ENCODE measurements at regions not wholly inside any gene's neighbourhood (a gene's known extent, or its start where the extent isn't known, plus 50 kb on each side); places are given as distances from the start of the nearest gene placed in this dataset.
"Not testable (repeated sequence)": the region's sequence is repeated elsewhere in the genome, so short reads cannot be mapped to it uniquely, and the experiment has no call there.

DNA sequence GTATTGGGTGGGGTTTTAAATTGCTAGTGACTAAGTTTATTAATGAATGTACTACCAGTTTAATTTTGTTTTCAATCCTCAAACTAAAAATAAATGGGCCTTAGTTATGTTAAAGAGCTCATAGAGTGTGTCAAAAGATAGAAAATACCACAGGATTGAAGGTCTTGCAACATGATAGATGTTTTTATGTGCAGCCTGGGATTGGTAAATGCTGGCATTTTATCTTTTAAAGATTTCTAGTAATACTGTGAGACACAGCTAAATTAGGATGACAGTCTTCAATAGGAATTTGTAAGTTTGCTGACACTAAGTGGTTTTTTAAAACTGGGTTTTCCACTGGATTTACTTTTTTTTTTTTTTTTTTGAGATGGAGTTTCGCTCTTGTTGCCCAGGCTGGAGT is 122.3 kb downstream of the HAUS1 start:
- WGBS, 2 donors, result 93 to 95% methylated on average over 1 of the region's 1 CpG
- Histone ChIP-seq H3K36me3 (no peaks in the 10 kb centered on the region), H3K27ac (no peak overlapping the region), H3K4me3 (replicated peaks in 1 of 3) (no peak overlapping the region), H3K4me1 (peaks cover 4 to 14% of the 10 kb centered on the region in 2 donors), H3K9me3 (no peaks in the 10 kb centered on the region), H3K27me3 (no peaks in the 10 kb centered on the region)
- no peak for DNase-seq
- TF ChIP-seq, protein P1, sequence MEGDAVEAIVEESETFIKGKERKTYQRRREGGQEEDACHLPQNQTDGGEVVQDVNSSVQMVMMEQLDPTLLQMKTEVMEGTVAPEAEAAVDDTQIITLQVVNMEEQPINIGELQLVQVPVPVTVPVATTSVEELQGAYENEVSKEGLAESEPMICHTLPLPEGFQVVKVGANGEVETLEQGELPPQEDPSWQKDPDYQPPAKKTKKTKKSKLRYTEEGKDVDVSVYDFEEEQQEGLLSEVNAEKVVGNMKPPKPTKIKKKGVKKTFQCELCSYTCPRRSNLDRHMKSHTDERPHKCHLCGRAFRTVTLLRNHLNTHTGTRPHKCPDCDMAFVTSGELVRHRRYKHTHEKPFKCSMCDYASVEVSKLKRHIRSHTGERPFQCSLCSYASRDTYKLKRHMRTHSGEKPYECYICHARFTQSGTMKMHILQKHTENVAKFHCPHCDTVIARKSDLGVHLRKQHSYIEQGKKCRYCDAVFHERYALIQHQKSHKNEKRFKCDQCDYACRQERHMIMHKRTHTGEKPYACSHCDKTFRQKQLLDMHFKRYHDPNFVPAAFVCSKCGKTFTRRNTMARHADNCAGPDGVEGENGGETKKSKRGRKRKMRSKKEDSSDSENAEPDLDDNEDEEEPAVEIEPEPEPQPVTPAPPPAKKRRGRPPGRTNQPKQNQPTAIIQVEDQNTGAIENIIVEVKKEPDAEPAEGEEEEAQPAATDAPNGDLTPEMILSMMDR (IDR thresholded peaks at IDR 0.05), result no peak
- TF ChIP-seq POLR2A (IDR thresholded peaks at IDR 0.05), result no peak
- intact Hi-C loops (cut with DNase I), result no loop called here

DNA sequence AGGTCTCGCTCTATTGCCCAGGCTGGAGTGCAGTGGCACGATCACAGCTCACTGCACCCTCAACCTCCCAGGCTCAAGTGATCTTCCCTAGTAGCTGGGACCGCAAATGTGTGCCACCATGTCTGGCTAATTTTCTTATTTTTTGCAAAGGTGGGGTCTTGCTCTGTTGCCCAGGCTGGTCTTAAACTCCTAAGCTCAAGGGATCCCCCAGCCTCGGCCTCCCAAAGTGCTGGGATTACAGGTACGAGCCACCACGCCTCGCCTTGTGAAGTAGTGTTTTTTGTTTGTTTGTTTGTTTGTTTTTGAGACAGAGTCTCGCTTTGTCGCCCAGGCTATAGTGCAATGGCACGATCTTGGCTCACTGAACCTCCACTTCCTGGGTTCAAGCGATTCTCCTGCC is 125.5 kb downstream of the HAUS1 start:
- DNase-seq; H3K4me1 ChIP-seq; H3K4me3 ChIP-seq (replicated peaks in 1 of 3); H3K27me3 ChIP-seq; H3K27ac ChIP-seq; H3K36me3 ChIP-seq; H3K9me3 ChIP-seq; intact Hi-C loops (cut with DNase I): not testable (repeated sequence)
- WGBS, 2 donors, result 86 to 90% methylated on average over 11 of the region's 11 CpGs

DNA sequence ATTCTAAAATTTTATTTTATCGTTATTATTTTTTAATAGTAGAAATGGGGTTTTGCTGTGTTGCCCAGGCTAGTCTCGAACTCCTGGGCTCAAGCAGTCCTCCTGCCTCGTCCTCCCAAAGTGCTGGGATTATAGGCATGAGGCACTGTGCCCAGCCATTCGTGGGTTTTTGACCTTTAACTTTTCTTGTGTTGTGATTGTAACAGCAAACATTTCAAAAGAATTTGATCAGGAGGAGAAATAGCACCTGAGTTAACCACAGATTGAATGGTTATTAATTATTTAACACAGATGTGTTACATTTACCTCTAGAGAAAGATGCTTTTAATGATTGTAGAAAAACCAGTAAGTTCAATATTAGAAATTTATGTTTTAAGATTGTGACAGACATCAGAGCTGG is 132.0 kb downstream of the HAUS1 start:
- intact Hi-C loops (cut with DNase I), result no loop called here
- WGBS, 2 donors, result 79 to 80% methylated on average over 4 of the region's 4 CpGs
- H3K36me3 ChIP-seq, result no peaks in the 10 kb centered on the region
- DNase-seq, result no peak
- H3K9me3 ChIP-seq, result no peaks in the 10 kb centered on the region
- no peak for TF ChIP-seq POLR2A (IDR thresholded peaks at IDR 0.05)
- H3K4me3 ChIP-seq (replicated peaks in 1 of 3), result no peak overlapping the region
- H3K4me1 ChIP-seq, result peaks cover 0 to 3% of the 10 kb centered on the region in 2 donors
- H3K27me3 ChIP-seq, result no peaks in the 10 kb centered on the region
- H3K27ac ChIP-seq, result no peak overlapping the region

DNA sequence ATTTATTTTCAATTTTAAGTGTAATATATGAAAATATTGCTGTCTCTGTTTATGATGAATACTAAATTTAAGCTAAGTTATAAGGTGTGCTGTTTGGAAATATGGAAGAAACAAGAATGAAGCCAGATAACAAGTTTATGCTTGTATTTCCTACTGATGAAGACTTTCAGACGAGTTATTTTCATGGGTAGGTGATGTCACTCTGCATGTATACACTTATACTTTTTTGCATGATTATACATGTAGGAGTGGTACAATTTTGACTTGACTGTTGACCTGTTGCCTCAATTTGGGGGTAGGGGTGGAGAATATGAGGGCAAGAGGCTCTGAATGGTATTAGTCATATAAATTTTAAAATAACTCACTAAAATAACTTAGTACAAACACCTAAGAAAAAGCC is 133.7 kb downstream of the HAUS1 start:
- H3K4me1 ChIP-seq, result peaks cover 0 to 3% of the 10 kb centered on the region in 2 donors
- no peaks in the 10 kb centered on the region for H3K27me3 ChIP-seq
- H3K9me3 ChIP-seq, result no peaks in the 10 kb centered on the region
- no peak for DNase-seq
- intact Hi-C loops (cut with DNase I), result no loop called here
- no peak for TF ChIP-seq POLR2A (IDR thresholded peaks at IDR 0.05)
- TF ChIP-seq, protein P1 (IDR thresholded peaks at IDR 0.05), result no peak
- no peaks in the 10 kb centered on the region for H3K36me3 ChIP-seq
- H3K4me3 ChIP-seq (replicated peaks in 1 of 3), result no peak overlapping the region
- H3K27ac ChIP-seq, result no peak overlapping the region
- WGBS, 2 donors, result 95 to 98% methylated on average over 1 of the region's 1 CpG

DNA sequence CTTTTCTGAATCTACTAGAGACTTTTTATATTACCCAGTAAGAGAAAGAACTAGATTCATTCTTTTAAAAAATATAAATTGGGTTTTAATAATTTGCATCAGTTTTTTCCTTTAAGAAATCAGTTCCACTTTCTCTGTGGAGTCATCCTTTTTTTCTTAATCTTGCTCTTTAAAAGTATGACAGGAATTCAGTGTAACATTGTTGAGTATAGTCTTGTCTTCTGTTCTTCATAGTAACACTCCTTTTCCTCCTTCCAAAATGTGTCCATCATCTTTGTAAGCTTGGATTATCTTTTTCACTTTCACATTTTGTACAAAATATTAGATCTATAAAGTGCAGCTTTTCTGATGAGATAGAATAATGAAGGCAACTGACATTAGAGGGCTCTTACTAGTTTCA is 135.4 kb downstream of the HAUS1 start:
- H3K36me3 ChIP-seq, result no peaks in the 10 kb centered on the region
- H3K9me3 ChIP-seq, result no peaks in the 10 kb centered on the region
- DNase-seq, result no peak
- intact Hi-C loops (cut with DNase I), result no loop called here
- H3K4me1 ChIP-seq, result peaks cover 0 to 3% of the 10 kb centered on the region in 2 donors
- no peak overlapping the region for H3K27ac ChIP-seq
- TF ChIP-seq, protein P1 (IDR thresholded peaks at IDR 0.05), result no peak
- no peak for TF ChIP-seq POLR2A (IDR thresholded peaks at IDR 0.05)
- H3K4me3 ChIP-seq (replicated peaks in 1 of 3), result no peak overlapping the region
- H3K27me3 ChIP-seq, result no peaks in the 10 kb centered on the region

DNA sequence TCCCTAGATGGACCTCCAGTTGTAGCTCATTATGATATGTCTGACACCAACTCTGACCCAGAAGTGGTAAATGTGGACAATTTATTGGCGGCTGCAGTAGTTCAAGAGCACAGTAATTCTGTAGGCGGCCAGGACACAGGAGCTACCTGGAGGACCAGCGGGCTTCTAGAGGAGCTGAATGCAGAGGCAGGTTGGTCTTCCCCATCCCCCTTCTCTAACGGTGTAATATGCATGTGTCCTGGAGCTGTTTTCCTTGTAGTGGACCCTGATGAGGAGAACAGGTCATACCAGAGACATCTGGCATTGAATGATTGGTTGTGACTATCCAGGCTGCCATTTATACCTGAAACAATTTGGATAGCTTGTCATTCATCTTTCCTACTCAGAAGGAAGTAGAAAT is 135.8 kb downstream of the HAUS1 start:
- intact Hi-C loops (cut with DNase I), result no loop called here
- TF ChIP-seq POLR2A (IDR thresholded peaks at IDR 0.05), result no peak
- TF ChIP-seq, protein P1 (IDR thresholded peaks at IDR 0.05), result no peak
- Histone ChIP-seq H3K4me1 (peaks cover 0 to 3% of the 10 kb centered on the region in 2 donors), H3K27ac (no peak overlapping the region), H3K27me3 (no peaks in the 10 kb centered on the region), H3K36me3 (no peaks in the 10 kb centered on the region), H3K9me3 (no peaks in the 10 kb centered on the region), H3K4me3 (replicated peaks in 1 of 3) (no peak overlapping the region)
- 83 to 85% methylated on average over 4 of the region's 4 CpGs for WGBS, 2 donors
- DNase-seq, result no peak

DNA sequence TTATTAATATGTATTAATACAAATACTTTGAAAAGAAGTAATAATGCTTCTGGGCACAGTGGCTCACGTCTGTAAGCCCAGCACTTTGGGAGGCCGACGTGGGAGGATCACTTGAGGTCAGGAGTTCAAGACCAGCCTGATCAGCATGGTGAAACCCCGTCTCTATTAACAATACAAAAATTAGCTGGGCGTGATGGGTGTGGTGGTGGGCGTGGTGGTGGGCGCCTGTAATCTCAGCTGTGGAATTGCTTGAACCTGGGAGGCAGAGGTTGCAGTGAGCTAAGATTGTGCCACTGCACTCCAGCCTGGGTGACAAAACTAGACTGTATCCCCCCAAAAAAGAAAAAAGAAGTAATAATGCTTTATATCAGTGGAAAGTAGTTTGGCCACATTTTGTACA is 137.2 kb downstream of the HAUS1 start:
- DNase-seq; H3K27ac ChIP-seq; H3K9me3 ChIP-seq; H3K27me3 ChIP-seq; H3K36me3 ChIP-seq; H3K4me1 ChIP-seq; intact Hi-C loops (cut with DNase I); H3K4me3 ChIP-seq (replicated peaks in 1 of 3): not testable (repeated sequence)
- WGBS, 2 donors, result 96% methylated on average over 7 of the region's 7 CpGs

All from thyroid gland (tissue), 4 donors.